ENCODE measurements at regions not wholly inside any gene's neighbourhood (a gene's known extent, or its start where the extent isn't known, plus 50 kb on each side); places are given as distances from the start of the nearest gene placed in this dataset.

DNA sequence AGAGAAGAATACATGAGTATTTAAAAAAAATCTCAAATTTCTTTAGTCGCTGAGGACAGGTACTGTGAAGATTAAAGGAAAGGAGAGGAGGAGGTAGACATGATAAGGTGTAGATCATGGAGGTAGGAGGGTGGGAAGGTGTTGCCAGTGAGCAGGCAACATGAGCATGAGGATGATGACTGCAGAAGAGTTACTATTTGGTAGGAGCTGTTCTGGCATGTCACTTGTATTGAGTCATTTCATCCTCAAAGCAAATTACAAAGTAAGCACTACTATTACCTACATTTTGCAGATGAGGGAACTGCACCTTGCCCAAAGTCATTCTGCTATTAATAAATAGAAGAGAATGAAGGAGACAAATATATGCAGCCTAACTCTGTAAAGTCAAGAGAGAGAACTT, 435.8 kb upstream of the KLF12 start:
- Histone ChIP-seq H3K4me3 (no peak overlapping the region), H2AFZ (replicated peaks) (no peak overlapping the region), H3F3A (ENCODE audit: low read depth) (peaks cover 18% of the 10 kb centered on the region), H3K4me2 (no peak overlapping the region), H3K27ac (no peak overlapping the region), H4K20me1 (ENCODE audit: low read depth) (no peaks in the 10 kb centered on the region), H3K36me3 (no peaks in the 10 kb centered on the region), H3K27me3 (no peaks in the 10 kb centered on the region), H3K9ac (no peak overlapping the region), H3K4me1 (peaks cover 21% of the 10 kb centered on the region), H3K79me2 (ENCODE audit: low read depth) (no peaks in the 10 kb centered on the region), H3K9me3 (ENCODE audit: low read depth) (no peaks in the 10 kb centered on the region)
- Mint-ChIP-seq H3K27me3 (ENCODE audit: insufficient read depth, low read depth) (no peaks in the 10 kb centered on the region), H3K4me3 (no peak overlapping the region), H3K36me3 (no peaks in the 10 kb centered on the region), H3K27ac (no peak overlapping the region), H3K9me3 (peaks cover 2% of the 10 kb centered on the region), H3K4me1 (peaks cover 8% of the 10 kb centered on the region)
- TF ChIP-seq EZH2 (IDR thresholded peaks at IDR 0.05) (no peak), EZH2phosphoT487 (IDR thresholded peaks at IDR 0.05) (no peak)
- TF ChIP-seq, protein P1, sequence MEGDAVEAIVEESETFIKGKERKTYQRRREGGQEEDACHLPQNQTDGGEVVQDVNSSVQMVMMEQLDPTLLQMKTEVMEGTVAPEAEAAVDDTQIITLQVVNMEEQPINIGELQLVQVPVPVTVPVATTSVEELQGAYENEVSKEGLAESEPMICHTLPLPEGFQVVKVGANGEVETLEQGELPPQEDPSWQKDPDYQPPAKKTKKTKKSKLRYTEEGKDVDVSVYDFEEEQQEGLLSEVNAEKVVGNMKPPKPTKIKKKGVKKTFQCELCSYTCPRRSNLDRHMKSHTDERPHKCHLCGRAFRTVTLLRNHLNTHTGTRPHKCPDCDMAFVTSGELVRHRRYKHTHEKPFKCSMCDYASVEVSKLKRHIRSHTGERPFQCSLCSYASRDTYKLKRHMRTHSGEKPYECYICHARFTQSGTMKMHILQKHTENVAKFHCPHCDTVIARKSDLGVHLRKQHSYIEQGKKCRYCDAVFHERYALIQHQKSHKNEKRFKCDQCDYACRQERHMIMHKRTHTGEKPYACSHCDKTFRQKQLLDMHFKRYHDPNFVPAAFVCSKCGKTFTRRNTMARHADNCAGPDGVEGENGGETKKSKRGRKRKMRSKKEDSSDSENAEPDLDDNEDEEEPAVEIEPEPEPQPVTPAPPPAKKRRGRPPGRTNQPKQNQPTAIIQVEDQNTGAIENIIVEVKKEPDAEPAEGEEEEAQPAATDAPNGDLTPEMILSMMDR (IDR thresholded peaks at IDR 0.05), result no peak
- DNase-seq (ENCODE audit: low spot score), result no peak

DNA sequence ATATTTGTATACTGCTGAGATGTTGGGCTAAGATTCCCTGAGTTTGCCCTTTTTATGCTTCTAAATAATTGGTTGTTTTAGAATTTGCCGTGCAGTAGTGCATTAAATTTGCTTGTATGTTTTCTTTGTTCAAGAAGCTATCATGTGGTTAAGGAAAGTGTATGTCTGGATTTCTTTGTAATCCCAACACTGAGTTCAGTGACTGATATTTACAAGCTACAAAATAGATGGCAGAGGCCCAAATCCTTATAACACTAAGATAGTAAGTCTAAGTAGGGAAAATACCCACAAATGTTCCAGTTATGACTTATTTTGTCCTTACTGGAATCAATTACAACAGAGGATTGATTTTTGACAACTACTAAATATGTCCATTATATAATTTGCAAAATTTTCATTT, 435.0 kb upstream of the KLF12 start:
- H3K4me2 ChIP-seq, result no peak overlapping the region
- no peaks in the 10 kb centered on the region for H3K9me3 ChIP-seq (ENCODE audit: low read depth)
- DNase-seq (ENCODE audit: low spot score), result no peak
- peaks cover 12% of the 10 kb centered on the region for H3F3A ChIP-seq (ENCODE audit: low read depth)
- no peaks in the 10 kb centered on the region for H3K27me3 ChIP-seq
- H2AFZ ChIP-seq (replicated peaks), result no peak overlapping the region
- no peak overlapping the region for H3K27ac ChIP-seq
- H3K9me3 Mint-ChIP-seq, result peaks cover 5% of the 10 kb centered on the region
- H3K36me3 Mint-ChIP-seq, result no peaks in the 10 kb centered on the region
- no peaks in the 10 kb centered on the region for H3K27me3 Mint-ChIP-seq (ENCODE audit: insufficient read depth, low read depth)
- H3K4me1 ChIP-seq, result peaks cover 17% of the 10 kb centered on the region
- no peaks in the 10 kb centered on the region for H3K36me3 ChIP-seq
- TF ChIP-seq, protein P1 (IDR thresholded peaks at IDR 0.05), result no peak
- no peak for TF ChIP-seq EZH2phosphoT487 (IDR thresholded peaks at IDR 0.05)
- no peak for TF ChIP-seq EZH2 (IDR thresholded peaks at IDR 0.05)
- no peaks in the 10 kb centered on the region for H3K79me2 ChIP-seq (ENCODE audit: low read depth)
- no peaks in the 10 kb centered on the region for H4K20me1 ChIP-seq (ENCODE audit: low read depth)
- H3K9ac ChIP-seq, result no peak overlapping the region
- no peak overlapping the region for H3K4me3 Mint-ChIP-seq
- peaks cover 5% of the 10 kb centered on the region for H3K4me1 Mint-ChIP-seq
- no peak overlapping the region for H3K4me3 ChIP-seq
- H3K27ac Mint-ChIP-seq, result no peak overlapping the region

DNA sequence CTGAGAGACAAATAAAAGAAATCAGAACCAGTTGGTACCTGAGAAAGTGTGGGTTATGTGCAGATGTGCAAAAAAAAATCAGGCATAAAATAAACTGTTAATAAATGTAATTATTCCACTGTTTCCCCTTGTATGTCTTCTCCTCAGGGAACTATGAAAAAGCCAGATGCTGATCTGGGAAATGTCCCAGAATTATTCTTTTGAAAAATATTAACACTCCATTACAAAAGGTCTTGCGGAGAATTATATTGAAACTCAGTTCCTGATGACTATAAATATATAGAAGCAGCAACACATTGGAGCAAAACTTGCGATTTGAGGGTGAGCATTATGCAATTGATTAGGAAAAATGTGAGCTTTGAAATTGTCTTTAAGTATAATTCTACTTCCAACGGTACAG, 433.3 kb upstream of the KLF12 start:
- H4K20me1 ChIP-seq (ENCODE audit: low read depth), result no peaks in the 10 kb centered on the region
- H3K27ac Mint-ChIP-seq, result no peak overlapping the region
- H3F3A ChIP-seq (ENCODE audit: low read depth), result peaks cover 9% of the 10 kb centered on the region
- H3K9me3 Mint-ChIP-seq, result peaks cover 5% of the 10 kb centered on the region
- no peaks in the 10 kb centered on the region for H3K27me3 Mint-ChIP-seq (ENCODE audit: insufficient read depth, low read depth)
- peaks cover 5% of the 10 kb centered on the region for H3K4me1 Mint-ChIP-seq
- H3K4me3 Mint-ChIP-seq, result no peak overlapping the region
- H2AFZ ChIP-seq (replicated peaks), result no peak overlapping the region
- TF ChIP-seq EZH2 (IDR thresholded peaks at IDR 0.05) (no peak), EZH2phosphoT487 (IDR thresholded peaks at IDR 0.05) (no peak)
- TF ChIP-seq, protein P1 (IDR thresholded peaks at IDR 0.05), result no peak
- no peaks in the 10 kb centered on the region for H3K9me3 ChIP-seq (ENCODE audit: low read depth)
- H3K79me2 ChIP-seq (ENCODE audit: low read depth), result no peaks in the 10 kb centered on the region
- no peak overlapping the region for H3K27ac ChIP-seq
- no peaks in the 10 kb centered on the region for H3K36me3 Mint-ChIP-seq
- no peak overlapping the region for H3K4me2 ChIP-seq
- no peak overlapping the region for H3K9ac ChIP-seq
- H3K4me1 ChIP-seq, result peaks cover 10% of the 10 kb centered on the region
- no peaks in the 10 kb centered on the region for H3K36me3 ChIP-seq
- no peak overlapping the region for H3K4me3 ChIP-seq
- H3K27me3 ChIP-seq, result no peaks in the 10 kb centered on the region
- no peak for DNase-seq (ENCODE audit: low spot score)

Measured in neural progenitor cell (in vitro differentiated cells).